Psoas muscle (tissue), 7 donors: ENCODE measurements at regions not wholly inside any gene's neighbourhood (a gene's known extent, or its start where the extent isn't known, plus 50 kb on each side); places are given as distances from the start of the nearest gene placed in this dataset.

Experiments used
- ATAC-seq, 4 donors: fragments of 200-7000 bp; cut with Tn5 transposase; one replicate each; pipeline ENCODE4 v1.9.1; 2020; ENCODE audit warnings: moderate library complexity in 3 of 4, mild to moderate bottlenecking in 2 of 4
- DNase-seq, 2 donors: peaks; one replicate each; pipeline ENCODE4 v3.0.0-alpha.2; 2020
- H3K27ac ChIP-seq: fragments of 200-600 bp; one replicate; pipeline ENCODE4 v1.8.0; 2022
- H3K27me3 ChIP-seq, 3 donors: fragments of 200-600 bp in 1 of 3; one replicate each; pipeline versions ENCODE4 v1.6.1 to v1.8.0; 2013 to 2022; ENCODE audit warnings: low read length in 2 of 3, mild to moderate bottlenecking in 2 of 3, moderate library complexity in 1 of 3; ENCODE audit not compliant: insufficient read depth in 3 of 3
- H3K36me3 ChIP-seq, 2 donors: fragments of 200-600 bp in 1 of 2; one replicate each; pipeline versions ENCODE4 v1.6.1 to v1.8.0; 2013 to 2022; ENCODE audit warnings: low read depth in 1 of 2, mild to moderate bottlenecking in 1 of 2, moderate library complexity in 1 of 2; ENCODE audit not compliant: insufficient read depth in 1 of 2
- H3K4me1 ChIP-seq: fragments of 200-600 bp; one replicate; pipeline ENCODE4 v1.8.0; 2022
- H3K4me3 ChIP-seq: fragments of 200-600 bp; one replicate; pipeline ENCODE4 v1.8.0; 2022; ENCODE audit warnings: mild to moderate bottlenecking
- H3K9me3 ChIP-seq: fragments of 200-600 bp; one replicate; pipeline ENCODE4 v1.8.0; 2022
- WGBS, 3 donors: extraction: QIAGEN DNeasy Blood & Tissue Kit; methylation state at CpG; one replicate each; pipeline versions ENCODE4 v1.1.6 to v1.1.7; 2013; 5-methylcytosine and 5-hydroxymethylcytosine counted together
- intact Hi-C, 2 donors: fragments of 100-400 bp; cut with DNase I; formaldehyde crosslinking; loops; one replicate each; pipeline versions ENCODE4 v1.11.0 to v1.14.2; 2022
- TF ChIP-seq, protein P1 (sequence below): fragments of 200-600 bp; IDR thresholded peaks from one replicate; pipeline ENCODE4 v1.8.0; 2022; ENCODE audit warnings: antibody characterized with exemption
- donor health status: healthy with polysubstance abuse.
- donor health status: DM: no; HTN: no; CAD: no; lungs with moderate emphysema.
- donor health status: Bipolar disorder and iron deficiency.
- donor health status: healthy.
- donor health status: DM: yes; HTN: yes; CAD: no.
- donor health status: DM: no; HTN: no; CAD: no.
- donor health status: DM: yes; HTN: yes; CAD: no.

DNA sequence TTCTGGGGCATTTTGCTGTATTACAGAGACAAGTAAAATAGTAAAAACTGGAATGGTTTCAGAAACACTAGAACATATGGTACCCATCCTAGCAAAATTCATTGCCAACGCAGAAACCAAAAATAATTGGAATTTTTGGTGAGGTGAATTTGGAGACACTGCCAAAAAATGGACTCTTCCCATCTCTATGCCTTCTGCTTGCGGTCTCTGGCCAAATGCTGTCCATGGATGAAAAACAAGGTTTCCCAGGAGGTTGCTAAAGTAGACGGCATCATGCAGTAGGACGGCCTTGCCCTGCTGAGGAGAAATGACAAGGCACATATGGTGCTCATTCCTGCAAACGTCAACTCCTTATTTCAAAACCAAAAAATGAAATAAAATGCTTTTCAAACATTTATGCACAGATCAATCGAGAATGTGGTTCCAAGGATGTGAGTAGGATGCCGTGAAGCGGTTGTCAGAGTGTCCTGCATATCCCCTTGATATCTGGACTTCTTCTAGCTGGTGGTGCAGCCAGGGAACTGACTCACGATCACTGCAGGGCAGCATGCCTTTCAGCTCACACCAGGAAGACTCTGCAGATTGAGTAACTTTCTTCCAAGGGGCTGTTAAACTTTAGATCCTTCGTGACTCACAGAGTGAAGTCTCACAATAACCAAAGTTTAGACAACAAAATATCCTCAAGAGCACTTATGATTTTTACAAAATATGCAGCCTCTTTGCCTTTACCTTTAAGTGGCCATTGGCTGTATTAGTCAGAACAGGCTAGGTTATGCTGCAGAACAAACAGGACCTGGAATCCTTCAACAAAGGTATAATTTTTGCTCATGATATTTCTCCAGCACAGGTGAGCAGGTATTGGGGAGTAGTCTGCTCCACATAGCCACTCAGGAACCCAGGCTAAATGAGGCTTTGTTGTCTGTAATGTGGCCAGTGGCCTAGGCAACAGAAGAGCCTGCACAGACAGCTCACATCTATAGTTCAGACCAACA is 149.4 kb upstream of the NDUFV2 start:
- Histone ChIP-seq H3K4me1 (no peaks in the 10 kb centered on the region), H3K27ac (no peak overlapping the region), H3K36me3 (no peaks in the 10 kb centered on the region), H3K9me3 (no peaks in the 10 kb centered on the region), H3K27me3 (peaks cover 0 to 12% (median 0%) of the 10 kb centered on the region in 3 donors), H3K4me3 (no peak overlapping the region)
- intact Hi-C loops: loop anchor here in 1 of 2 donors (10.0 kb wide), 1 partner anchor 48 kb away; no protein-coding TSS in a partner anchor
- DNase-seq (no peak), ATAC-seq (no peak)
- TF ChIP-seq, protein P1, sequence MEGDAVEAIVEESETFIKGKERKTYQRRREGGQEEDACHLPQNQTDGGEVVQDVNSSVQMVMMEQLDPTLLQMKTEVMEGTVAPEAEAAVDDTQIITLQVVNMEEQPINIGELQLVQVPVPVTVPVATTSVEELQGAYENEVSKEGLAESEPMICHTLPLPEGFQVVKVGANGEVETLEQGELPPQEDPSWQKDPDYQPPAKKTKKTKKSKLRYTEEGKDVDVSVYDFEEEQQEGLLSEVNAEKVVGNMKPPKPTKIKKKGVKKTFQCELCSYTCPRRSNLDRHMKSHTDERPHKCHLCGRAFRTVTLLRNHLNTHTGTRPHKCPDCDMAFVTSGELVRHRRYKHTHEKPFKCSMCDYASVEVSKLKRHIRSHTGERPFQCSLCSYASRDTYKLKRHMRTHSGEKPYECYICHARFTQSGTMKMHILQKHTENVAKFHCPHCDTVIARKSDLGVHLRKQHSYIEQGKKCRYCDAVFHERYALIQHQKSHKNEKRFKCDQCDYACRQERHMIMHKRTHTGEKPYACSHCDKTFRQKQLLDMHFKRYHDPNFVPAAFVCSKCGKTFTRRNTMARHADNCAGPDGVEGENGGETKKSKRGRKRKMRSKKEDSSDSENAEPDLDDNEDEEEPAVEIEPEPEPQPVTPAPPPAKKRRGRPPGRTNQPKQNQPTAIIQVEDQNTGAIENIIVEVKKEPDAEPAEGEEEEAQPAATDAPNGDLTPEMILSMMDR: no peak
- WGBS, 3 donors: 42 to 53% (median 50%) methylated on average over 10 of the region's 10 CpGs

- Histone ChIP-seq H3K27me3 (no peaks in the 10 kb centered on the region), H3K4me1 (no peaks in the 10 kb centered on the region), H3K9me3 (no peaks in the 10 kb centered on the region), H3K36me3 (no peaks in the 10 kb centered on the region), H3K4me3 (no peak overlapping the region), H3K27ac (no peak overlapping the region)
- TF ChIP-seq, protein P1: no peak
- DNase-seq (no peak), ATAC-seq (no peak)
- intact Hi-C loops: loop anchor here in 1 of 2 donors (10.0 kb wide), 1 partner anchor 53 kb away; no protein-coding TSS in a partner anchor
Observed at GRCh38 chr18:8957731-8958130, 144.8 kb upstream of the NDUFV2 start.

GRCh38 chr18:8958660-8959059 is 143.8 kb upstream of the NDUFV2 start:
- Histone ChIP-seq H3K4me1 (no peaks in the 10 kb centered on the region), H3K9me3 (no peaks in the 10 kb centered on the region), H3K27ac (no peak overlapping the region), H3K27me3 (no peaks in the 10 kb centered on the region), H3K36me3 (no peaks in the 10 kb centered on the region), H3K4me3 (no peak overlapping the region)
- no peak for DNase-seq
- 83 to 93% (median 88%) methylated on average over 3 of the region's 3 CpGs for WGBS, 3 donors
- no peak for ATAC-seq
- TF ChIP-seq, protein P1: no peak
- intact Hi-C loops: loop anchor here in 1 of 2 donors (10.0 kb wide), 1 partner anchor 54 kb away; no protein-coding TSS in a partner anchor

DNA sequence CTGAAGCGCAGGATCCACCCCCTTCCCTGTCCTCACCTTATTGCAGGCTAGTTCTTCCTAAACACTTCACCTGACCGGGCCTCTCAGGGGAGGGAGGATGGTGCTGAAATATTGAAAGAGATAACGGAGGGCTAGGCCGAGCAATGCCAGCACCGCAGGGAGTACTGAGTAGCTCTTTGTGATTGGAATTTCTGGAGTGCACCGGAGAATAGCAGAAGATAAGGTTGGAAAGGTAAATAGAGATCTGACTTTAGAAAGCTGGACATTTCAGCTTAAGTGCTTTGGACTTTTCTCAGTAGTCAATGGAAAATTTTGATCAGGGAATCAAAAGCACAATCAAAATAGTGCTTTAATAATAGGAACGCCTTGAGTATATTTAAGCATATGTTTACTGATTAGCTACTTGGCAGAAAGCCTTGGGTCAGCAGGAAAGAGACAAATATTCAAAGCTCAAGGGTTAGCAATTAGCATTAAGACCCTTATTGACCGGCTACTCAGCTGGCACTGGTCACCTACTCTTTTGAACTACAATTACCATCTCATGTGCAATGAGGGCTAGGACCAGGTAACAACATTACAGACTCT is 142.9 kb upstream of the NDUFV2 start:
- 79 to 80% (median 80%) methylated on average over 8 of the region's 8 CpGs for WGBS, 3 donors
- intact Hi-C loops: loop anchor here in 1 of 2 donors (10.0 kb wide), 1 partner anchor 55 kb away; no protein-coding TSS in a partner anchor
- DNase-seq: no peak
- no peaks in the 10 kb centered on the region for H3K9me3 ChIP-seq
- TF ChIP-seq, protein P1: no peak
- H3K27me3 ChIP-seq: no peaks in the 10 kb centered on the region
- no peak for ATAC-seq
- H3K27ac ChIP-seq: no peak overlapping the region
- H3K4me1 ChIP-seq: no peaks in the 10 kb centered on the region
- no peak overlapping the region for H3K4me3 ChIP-seq
- H3K36me3 ChIP-seq: no peaks in the 10 kb centered on the region
